Endothelial cell of hepatic sinusoid (primary cell): ENCODE measurements at regions not wholly inside any gene's neighbourhood (a gene's known extent, or its start where the extent isn't known, plus 50 kb on each side); places are given as distances from the start of the nearest gene placed in this dataset.

Experiments
- in situ Hi-C: cut with HindIII; loops from 2 replicates; pipeline ENCODE4 v1.10.0; 2017; ENCODE audit warnings: low sequenced_read_pairs

- in situ Hi-C loops = no loop called here
Observed at GRCh38 chr4:176969011-176969410, 176.3 kb upstream of the VEGFC start.

GRCh38 chr4:176970853-176971252 lies 178.1 kb upstream of the VEGFC start:
- in situ Hi-C loops = no loop called here

- in situ Hi-C loops = no loop called here
Observed at GRCh38 chr4:176971576-176972115, 178.9 kb upstream of the VEGFC start.

- in situ Hi-C loops = no loop called here
Observed at GRCh38 chr4:176979416-176979815, 186.7 kb upstream of the VEGFC start.

GRCh38 chr4:176981074-176981473 lies 188.4 kb upstream of the VEGFC start:
- in situ Hi-C loops = no loop called here

- in situ Hi-C loops = no loop called here
Observed at GRCh38 chr4:176981551-176981950, 188.8 kb upstream of the VEGFC start.

- in situ Hi-C loops = no loop called here
Observed at GRCh38 chr4:176988226-176988625, 195.5 kb upstream of the VEGFC start.

GRCh38 chr4:176989186-176989585 lies 196.5 kb upstream of the VEGFC start:
- in situ Hi-C loops = no loop called here

GRCh38 chr4:176999935-177000543 lies 207.3 kb upstream of the VEGFC start:
- in situ Hi-C loops = no loop called here

- in situ Hi-C loops = no loop called here
Observed at GRCh38 chr4:177001271-177002175, 208.8 kb upstream of the VEGFC start.

GRCh38 chr4:177005674-177006230 lies 213.0 kb upstream of the VEGFC start:
- in situ Hi-C loops = no loop called here

GRCh38 chr4:177006331-177006730 lies 213.6 kb upstream of the VEGFC start:
- in situ Hi-C loops = no loop called here

- in situ Hi-C loops = no loop called here
Observed at GRCh38 chr4:177008071-177008835, 215.5 kb upstream of the VEGFC start.

- in situ Hi-C loops = no loop called here
Observed at GRCh38 chr4:177008836-177009501, 216.2 kb upstream of the VEGFC start.

- in situ Hi-C loops = loop anchor here (5.0 kb wide), 1 partner anchor 47 kb away; no protein-coding TSS in a partner anchor
Observed at GRCh38 chr4:177010418-177010817, 217.7 kb upstream of the VEGFC start.

- in situ Hi-C loops = loop anchor here (5.0 kb wide), 1 partner anchor 44 kb away; no protein-coding TSS in a partner anchor
Observed at GRCh38 chr4:177012918-177013545, 220.3 kb upstream of the VEGFC start.

- in situ Hi-C loops = no loop called here
Observed at GRCh38 chr4:177016541-177017141, 223.9 kb upstream of the VEGFC start.

- in situ Hi-C loops = no loop called here
Observed at GRCh38 chr4:177023951-177024350, 231.2 kb upstream of the VEGFC start.

- in situ Hi-C loops = loop anchor here (25.0 kb wide), 1 partner anchor 645 kb away; no protein-coding TSS in a partner anchor
Observed at GRCh38 chr4:177032341-177032740, 239.6 kb upstream of the VEGFC start.
